A673 (cell line): ENCODE measurements at regions not wholly inside any gene's neighbourhood (a gene's known extent, or its start where the extent isn't known, plus 50 kb on each side); places are given as distances from the start of the nearest gene placed in this dataset.

Source experiments
- BruUV-seq: library from RNA; stranded (reverse); fragments of 400-500 nt; replicated peaks from 2 replicates; lab custom pipeline; 2021; lab: Mats Ljungman, UMichigan
- CTCF ChIA-PET: fragments of 300-600 bp; sonication (Branson Sonifier 250); formaldehyde crosslinking; loops from one replicate; lab custom pipeline; 2022; ENCODE audit warnings: antibody characterized with exemption; lab: Charles Lee
- POLR2A ChIA-PET: fragments of 300-600 bp; sonication (Branson Sonifier 250); formaldehyde crosslinking; loops from one replicate; lab custom pipeline; 2022; ENCODE audit warnings: antibody characterized with exemption; ENCODE audit not compliant: low non-redundant PET; lab: Charles Lee
- DNase-seq: peaks from one replicate; pipeline ENCODE4 v3.0.0-alpha.2; 2015; ENCODE audit warnings: low spot score
- H3K27ac ChIP-seq: fragments of 200-600 bp; sonication (generic); 2 replicates; pipeline ENCODE4 v1.5.1; 2016; ENCODE audit warnings: mixed run types, low read depth, mild to moderate bottlenecking, mixed read lengths, antibody characterized with exemption, low read length; ENCODE audit not compliant: poor library complexity, severe bottlenecking
- H3K27me3 ChIP-seq: fragments of 200-600 bp; sonication (generic); replicated peaks from 2 replicates; pipeline ENCODE4 v1.6.1; 2017; ENCODE audit warnings: mixed run types, low read depth, mild to moderate bottlenecking, mixed read lengths, antibody characterized with exemption, low read length; ENCODE audit not compliant: insufficient read depth, poor library complexity
- H3K36me3 ChIP-seq: fragments of 200-600 bp; sonication (generic); 2 replicates; pipeline ENCODE4 v1.6.1; 2016; ENCODE audit warnings: mixed run types, mild to moderate bottlenecking, mixed read lengths, antibody characterized with exemption, low read length; ENCODE audit not compliant: insufficient read depth, poor library complexity, severe bottlenecking
- H3K4me1 ChIP-seq: fragments of 200-600 bp; sonication (generic); 2 replicates; pipeline ENCODE4 v1.6.1; 2017; ENCODE audit warnings: mixed run types, mild to moderate bottlenecking, mixed read lengths, antibody characterized with exemption, low read length; ENCODE audit not compliant: insufficient read depth, poor library complexity, severe bottlenecking
- H3K4me3 ChIP-seq: fragments of 200-600 bp; sonication (generic); 2 replicates; pipeline ENCODE4 v1.5.1; 2016; ENCODE audit warnings: low read depth, mixed run types, mild to moderate bottlenecking, mixed read lengths, low read length; ENCODE audit not compliant: poor library complexity, severe bottlenecking
- H3K9me3 ChIP-seq: fragments of 200-600 bp; sonication (generic); 2 replicates; pipeline ENCODE4 v1.6.1; 2016; ENCODE audit warnings: mixed run types, low read depth, mild to moderate bottlenecking, mixed read lengths, antibody characterized with exemption, low read length; ENCODE audit not compliant: poor library complexity, severe bottlenecking
- CTCF ChIP-seq: fragments of 300-800, 200-600 bp; sonication (generic); conservative IDR thresholded peaks from 2 replicates; pipeline ENCODE4 v1.5.1; 2017; ENCODE audit warnings: low read depth, mild to moderate bottlenecking, antibody characterized with exemption, low read length, moderate library complexity, mixed read lengths
- EZH2 ChIP-seq: fragments of 200-600 bp; sonication (generic); IDR thresholded peaks from 2 replicates; pipeline ENCODE4 v1.6.1; 2017; ENCODE audit warnings: borderline replicate concordance, low read depth, mild to moderate bottlenecking, mixed read lengths, antibody characterized with exemption, low read length; ENCODE audit not compliant: poor library complexity, severe bottlenecking
- intact Hi-C: fragments of 100-400 bp; cut with micrococcal nuclease; formaldehyde crosslinking; loops from one replicate; pipeline ENCODE4 v1.10.0; 2022; ENCODE audit not compliant: unreplicated experiment

- H3K27ac ChIP-seq, result no peak overlapping the region
- H3K4me1 ChIP-seq, result no peaks in the 10 kb centered on the region
- H3K9me3 ChIP-seq, result no peaks in the 10 kb centered on the region
- H3K27me3 ChIP-seq, result no peaks in the 10 kb centered on the region
- no peak for TF ChIP-seq CTCF
- no peak for TF ChIP-seq EZH2
- no peaks in the 10 kb centered on the region for H3K36me3 ChIP-seq
- H3K4me3 ChIP-seq, result no peak overlapping the region
- CTCF ChIA-PET, result no interaction called here
- no peak for DNase-seq
- POLR2A ChIA-PET, result no interaction called here
- intact Hi-C loops, result no loop called here
- no TSS peak for BruUV-seq
Observed at GRCh38 chr1:55904541-55904940, 674.8 kb downstream of the PLPP3 start.

GRCh38 chr1:55898181-55898580, 681.2 kb downstream of the PLPP3 start:
- no peak overlapping the region for H3K27ac ChIP-seq
- intact Hi-C loops, result loop anchor here (10.0 kb wide), 1 partner anchor 523 kb away; no protein-coding TSS in a partner anchor
- TF ChIP-seq CTCF (no peak), EZH2 (no peak)
- CTCF ChIA-PET, result no interaction called here
- H3K27me3 ChIP-seq, result peaks cover 3% of the 10 kb centered on the region
- POLR2A ChIA-PET, result no interaction called here
- H3K9me3 ChIP-seq, result no peaks in the 10 kb centered on the region
- no peaks in the 10 kb centered on the region for H3K36me3 ChIP-seq
- BruUV-seq, result no TSS peak
- no peak for DNase-seq
- no peak overlapping the region for H3K4me3 ChIP-seq
- H3K4me1 ChIP-seq, result no peaks in the 10 kb centered on the region

GRCh38 chr1:55896210-55896609, 681.0 kb upstream of the USP24 start:
- Histone ChIP-seq H3K9me3 (no peaks in the 10 kb centered on the region), H3K4me3 (no peak overlapping the region), H3K27ac (no peak overlapping the region), H3K36me3 (no peaks in the 10 kb centered on the region), H3K4me1 (no peaks in the 10 kb centered on the region), H3K27me3 (peaks cover 3% of the 10 kb centered on the region)
- ChIA-PET CTCF (no interaction called here), POLR2A (no interaction called here)
- BruUV-seq, result no TSS peak
- no peak for DNase-seq
- intact Hi-C loops, result loop anchor here (10.0 kb wide), 1 partner anchor 521 kb away; no protein-coding TSS in a partner anchor
- TF ChIP-seq EZH2 (no peak), CTCF (no peak)
